ENCODE measurements at regions not wholly inside any gene's neighbourhood (a gene's known extent, or its start where the extent isn't known, plus 50 kb on each side); places are given as distances from the start of the nearest gene placed in this dataset.

GRCh38 chr15:72915843-72916242 lies 132.3 kb upstream of the ADPGK start:
- DNase-seq (ENCODE audit: low read depth, low spot score), result no peak
- CTCF ChIA-PET, result no interaction called here
- no peak for TF ChIP-seq CTCF (IDR thresholded peaks at IDR 0.05; ENCODE audit: insufficient read depth, low read length, missing control alignments)
- POLR2A ChIA-PET, result no interaction called here
- no peak overlapping the region for H3K4me3 ChIP-seq (ENCODE audit: low read depth, low read length)

GRCh38 chr15:72912996-72913395 lies 129.4 kb upstream of the ADPGK start:
- H3K4me3 ChIP-seq (ENCODE audit: low read depth, low read length), result no peak overlapping the region
- ChIA-PET POLR2A (no interaction called here), CTCF (no interaction called here)
- no peak for DNase-seq (ENCODE audit: low read depth, low spot score)
- no peak for TF ChIP-seq CTCF (IDR thresholded peaks at IDR 0.05; ENCODE audit: insufficient read depth, low read length, missing control alignments)

- ChIA-PET POLR2A (no interaction called here), CTCF (no interaction called here)
- H3K4me3 ChIP-seq (ENCODE audit: low read depth, low read length), result no peak overlapping the region
- TF ChIP-seq CTCF (IDR thresholded peaks at IDR 0.05; ENCODE audit: insufficient read depth, low read length, missing control alignments), result no peak
- DNase-seq (ENCODE audit: low read depth, low spot score), result no peak
These were observed 128.6 kb upstream of the ADPGK start for GRCh38 chr15:72912121-72912520.

GRCh38 chr15:72911626-72912025 lies 128.1 kb upstream of the ADPGK start:
- ChIA-PET CTCF (no interaction called here), POLR2A (no interaction called here)
- TF ChIP-seq CTCF (IDR thresholded peaks at IDR 0.05; ENCODE audit: insufficient read depth, low read length, missing control alignments), result no peak
- DNase-seq (ENCODE audit: low read depth, low spot score), result no peak
- no peak overlapping the region for H3K4me3 ChIP-seq (ENCODE audit: low read depth, low read length)

- POLR2A ChIA-PET, result no interaction called here
- H3K4me3 ChIP-seq (ENCODE audit: low read depth, low read length), result no peak overlapping the region
- no peak for TF ChIP-seq CTCF (IDR thresholded peaks at IDR 0.05; ENCODE audit: insufficient read depth, low read length, missing control alignments)
- CTCF ChIA-PET, result no interaction called here
- no peak for DNase-seq (ENCODE audit: low read depth, low spot score)
These were observed 125.2 kb upstream of the ADPGK start for GRCh38 chr15:72908713-72909112.

- ChIA-PET POLR2A (no interaction called here), CTCF (no interaction called here)
- no peak for DNase-seq (ENCODE audit: low read depth, low spot score)
- TF ChIP-seq CTCF (IDR thresholded peaks at IDR 0.05; ENCODE audit: insufficient read depth, low read length, missing control alignments), result no peak
- no peak overlapping the region for H3K4me3 ChIP-seq (ENCODE audit: low read depth, low read length)
These were observed 124.2 kb upstream of the ADPGK start for GRCh38 chr15:72907733-72908132.

All from AG04449 (cell line).